ENCODE measurements at regions not wholly inside any gene's neighbourhood (a gene's known extent, or its start where the extent isn't known, plus 50 kb on each side); places are given as distances from the start of the nearest gene placed in this dataset.

- TF ChIP-seq, protein P1, sequence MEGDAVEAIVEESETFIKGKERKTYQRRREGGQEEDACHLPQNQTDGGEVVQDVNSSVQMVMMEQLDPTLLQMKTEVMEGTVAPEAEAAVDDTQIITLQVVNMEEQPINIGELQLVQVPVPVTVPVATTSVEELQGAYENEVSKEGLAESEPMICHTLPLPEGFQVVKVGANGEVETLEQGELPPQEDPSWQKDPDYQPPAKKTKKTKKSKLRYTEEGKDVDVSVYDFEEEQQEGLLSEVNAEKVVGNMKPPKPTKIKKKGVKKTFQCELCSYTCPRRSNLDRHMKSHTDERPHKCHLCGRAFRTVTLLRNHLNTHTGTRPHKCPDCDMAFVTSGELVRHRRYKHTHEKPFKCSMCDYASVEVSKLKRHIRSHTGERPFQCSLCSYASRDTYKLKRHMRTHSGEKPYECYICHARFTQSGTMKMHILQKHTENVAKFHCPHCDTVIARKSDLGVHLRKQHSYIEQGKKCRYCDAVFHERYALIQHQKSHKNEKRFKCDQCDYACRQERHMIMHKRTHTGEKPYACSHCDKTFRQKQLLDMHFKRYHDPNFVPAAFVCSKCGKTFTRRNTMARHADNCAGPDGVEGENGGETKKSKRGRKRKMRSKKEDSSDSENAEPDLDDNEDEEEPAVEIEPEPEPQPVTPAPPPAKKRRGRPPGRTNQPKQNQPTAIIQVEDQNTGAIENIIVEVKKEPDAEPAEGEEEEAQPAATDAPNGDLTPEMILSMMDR (IDR thresholded peaks at IDR 0.05; ENCODE audit: insufficient read depth, low read length), result no peak
- TF ChIP-seq REST (IDR thresholded peaks at IDR 0.05; ENCODE audit: insufficient replicate concordance, low read depth), result no peak
- no peak for TF ChIP-seq POLR2AphosphoS5 (IDR thresholded peaks at IDR 0.05; ENCODE audit: low read depth)
- TF ChIP-seq SPI1 (IDR thresholded peaks at IDR 0.05; ENCODE audit: borderline replicate concordance, low read depth), result no peak
- no peak for TF ChIP-seq GABPA (IDR thresholded peaks at IDR 0.05; ENCODE audit: low read depth)
These were observed 280.6 kb upstream of the ZNF717 start for GRCh38 chr3:76065964-76066363.

Measured in HL-60 (cell line).